HEK293T (cell line): ENCODE measurements at regions not wholly inside any gene's neighbourhood (a gene's known extent, or its start where the extent isn't known, plus 50 kb on each side); places are given as distances from the start of the nearest gene placed in this dataset.

Experiments
- ARNT ChIP-seq: fragments of 450-650 bp; IDR thresholded peaks from 2 replicates; pipeline ENCODE4 v1.6.1; 2017; ENCODE audit warnings: mild to moderate bottlenecking
- BHLHE40 ChIP-seq: fragments of 450-650 bp; IDR thresholded peaks from 2 replicates; pipeline ENCODE4 v1.6.1; 2016; ENCODE audit warnings: mild to moderate bottlenecking, moderate library complexity, borderline replicate concordance
- ELF4 ChIP-seq: fragments of 450-650 bp; IDR thresholded peaks from 2 replicates; pipeline ENCODE4 v1.6.1; 2017; ENCODE audit warnings: antibody characterized with exemption
- FOXA1 ChIP-seq: fragments of 450-650 bp; IDR thresholded peaks from 2 replicates; pipeline ENCODE4 v1.6.1; 2016; ENCODE audit warnings: mild to moderate bottlenecking
- FOXM1 ChIP-seq: fragments of 450-650 bp; IDR thresholded peaks from 2 replicates; pipeline ENCODE4 v1.6.1; 2017; ENCODE audit warnings: mild to moderate bottlenecking, borderline replicate concordance
- HDGF ChIP-seq: fragments of 450-650 bp; IDR thresholded peaks from 2 replicates; pipeline ENCODE4 v1.6.1; 2017; ENCODE audit warnings: antibody characterized with exemption, borderline replicate concordance
- NFRKB ChIP-seq: fragments of 450-650 bp; IDR thresholded peaks from 2 replicates; pipeline ENCODE4 v1.6.1; 2016; ENCODE audit warnings: mild to moderate bottlenecking, moderate library complexity
- SP1 ChIP-seq: fragments of 450-650 bp; IDR thresholded peaks from 2 replicates; pipeline ENCODE4 v1.6.1; 2017
- TARDBP ChIP-seq: fragments of 450-650 bp; IDR thresholded peaks from 2 replicates; pipeline ENCODE4 v1.6.1; 2016

DNA sequence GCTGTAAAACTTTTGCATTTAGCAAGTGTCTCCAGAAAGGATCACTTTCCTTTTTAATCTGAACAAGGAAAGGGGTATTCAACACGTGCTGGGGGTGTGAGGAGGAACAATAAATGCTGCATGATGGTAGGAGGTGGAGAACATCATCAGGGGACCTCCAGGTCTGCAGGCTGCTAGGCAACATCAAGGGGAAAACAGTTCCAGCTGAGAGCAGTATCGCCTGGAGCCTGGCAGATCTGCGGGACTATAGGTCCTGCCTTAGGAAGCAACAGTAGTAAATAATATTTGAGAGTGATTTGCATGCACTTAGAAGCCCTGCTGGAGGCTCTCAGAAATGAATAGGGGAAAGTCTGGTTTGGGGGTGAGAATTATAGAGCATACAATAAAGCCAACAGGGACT lies 175.6 kb downstream of the SUCLG1 start:
- TF ChIP-seq NFRKB (no peak), ELF4 (no peak), BHLHE40 (no peak), FOXM1 (no peak), SP1 (no peak), HDGF (no peak), FOXA1 (no peak), TARDBP (no peak), ARNT (no peak)
